ENCODE measurements at regions not wholly inside any gene's neighbourhood (a gene's known extent, or its start where the extent isn't known, plus 50 kb on each side); places are given as distances from the start of the nearest gene placed in this dataset.

DNA sequence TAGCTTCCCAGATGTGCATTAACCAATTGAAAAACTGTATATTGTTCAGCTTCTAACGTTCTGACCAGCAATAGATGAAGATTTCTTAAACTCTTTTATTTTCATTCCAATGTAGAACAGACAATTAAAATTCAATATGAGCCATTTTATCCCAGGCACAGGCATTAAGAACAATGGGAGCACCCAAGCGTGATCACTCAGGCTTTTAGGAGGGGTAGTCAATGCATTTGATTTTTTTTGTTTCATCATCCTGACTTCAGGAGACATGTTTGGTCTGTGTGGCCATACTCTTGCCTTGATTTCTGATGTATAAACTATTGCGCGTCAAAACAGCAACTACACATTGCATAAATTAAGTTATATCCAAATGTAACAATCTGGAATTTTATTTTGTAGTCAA is 653.0 kb upstream of the RORB start:
- no peak for DNase-seq (ENCODE audit: low read depth)
- H3K4me3 ChIP-seq (ENCODE audit: low read depth, low read length) = no peak overlapping the region
- TF ChIP-seq CTCF (IDR thresholded peaks at IDR 0.05; ENCODE audit: control insufficient read depth, extremely low read depth, insufficient read depth) = no peak

GRCh38 chr9:73845539-73845938 is 651.6 kb upstream of the RORB start:
- no peak overlapping the region for H3K4me3 ChIP-seq (ENCODE audit: low read depth, low read length)
- TF ChIP-seq CTCF (IDR thresholded peaks at IDR 0.05; ENCODE audit: control insufficient read depth, extremely low read depth, insufficient read depth) = no peak
- no peak for DNase-seq (ENCODE audit: low read depth)

DNA sequence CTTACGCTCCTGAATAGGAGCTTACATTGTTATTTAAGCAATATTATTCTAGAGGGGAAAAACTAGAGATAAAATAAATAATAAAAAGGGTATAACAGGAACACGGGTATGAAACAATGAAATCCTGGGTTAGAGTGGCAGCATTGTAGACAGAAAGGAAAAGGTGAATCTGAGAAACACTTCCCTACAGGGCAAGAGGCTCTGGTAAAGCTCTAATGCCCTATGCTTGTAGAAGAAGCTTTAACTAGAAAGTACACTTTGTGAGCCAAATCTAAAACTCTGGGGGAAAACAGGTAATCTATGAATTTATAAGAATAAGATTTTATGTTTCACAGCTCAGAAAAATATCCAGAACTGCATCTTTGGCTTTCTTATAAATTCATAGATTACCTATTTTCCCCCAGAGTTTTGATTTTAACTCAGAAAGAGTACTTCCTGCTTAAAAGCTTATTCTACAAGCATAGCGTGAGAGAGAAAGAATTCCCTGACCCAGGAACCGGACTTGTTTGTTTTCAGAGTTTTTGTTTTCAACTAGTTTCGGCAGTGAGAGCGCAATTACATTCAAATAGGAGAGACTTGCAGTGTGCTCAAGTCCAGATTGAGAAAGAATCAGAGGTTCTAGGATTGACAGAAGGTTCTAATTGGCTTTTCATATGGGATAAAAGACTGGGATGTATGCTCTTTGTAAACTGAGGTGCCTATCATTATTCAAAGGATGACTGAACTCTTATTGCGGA is 651.0 kb upstream of the RORB start:
- no peak overlapping the region for H3K4me3 ChIP-seq (ENCODE audit: low read depth, low read length)
- no peak for DNase-seq (ENCODE audit: low read depth)
- no peak for TF ChIP-seq CTCF (IDR thresholded peaks at IDR 0.05; ENCODE audit: control insufficient read depth, extremely low read depth, insufficient read depth)

DNA sequence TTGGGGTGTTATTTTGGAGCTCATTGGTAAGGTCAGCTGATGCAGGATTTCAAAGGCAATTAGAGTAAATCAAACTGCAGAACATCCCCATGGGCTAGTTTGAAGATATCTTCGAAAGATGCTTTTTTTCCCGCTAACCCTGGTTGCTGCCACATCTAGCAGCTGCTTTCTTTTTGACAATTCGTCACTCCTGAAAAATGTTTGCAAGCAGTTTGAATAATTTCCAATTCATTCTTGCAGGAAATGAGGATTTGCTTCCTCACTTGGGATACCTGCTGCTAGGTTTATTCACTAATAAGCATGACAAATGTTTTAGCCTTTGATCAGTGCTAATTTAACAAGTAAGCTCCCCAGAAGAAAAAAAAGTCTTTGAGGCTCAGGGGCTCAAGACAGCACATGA is 649.6 kb upstream of the RORB start:
- TF ChIP-seq CTCF (IDR thresholded peaks at IDR 0.05; ENCODE audit: control insufficient read depth, extremely low read depth, insufficient read depth) = no peak
- H3K4me3 ChIP-seq (ENCODE audit: low read depth, low read length) = no peak overlapping the region
- DNase-seq (ENCODE audit: low read depth) = no peak

- TF ChIP-seq CTCF (IDR thresholded peaks at IDR 0.05; ENCODE audit: control insufficient read depth, extremely low read depth, insufficient read depth) = no peak
- no peak overlapping the region for H3K4me3 ChIP-seq (ENCODE audit: low read depth, low read length)
- no peak for DNase-seq (ENCODE audit: low read depth)
These were observed 643.6 kb upstream of the RORB start for GRCh38 chr9:73853549-73853948.

DNA sequence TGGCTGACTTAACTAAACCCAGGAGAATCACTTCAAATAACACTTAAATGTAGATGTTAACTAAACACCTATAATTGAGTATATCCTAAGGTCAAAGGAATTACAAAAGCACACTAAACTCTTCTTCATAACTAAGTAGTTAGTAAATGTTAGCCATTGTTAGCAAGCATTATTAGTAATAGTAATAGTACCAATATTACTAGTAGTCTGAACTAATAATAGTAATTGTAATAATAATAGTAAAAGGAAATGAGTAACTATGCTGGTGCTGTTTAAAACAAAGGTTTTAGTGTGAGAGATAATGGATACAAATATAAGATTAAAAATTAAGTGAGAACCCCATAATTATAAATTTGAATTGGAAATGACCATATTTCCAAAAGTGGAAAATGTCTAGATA is 641.9 kb upstream of the RORB start:
- no peak for TF ChIP-seq CTCF (IDR thresholded peaks at IDR 0.05; ENCODE audit: control insufficient read depth, extremely low read depth, insufficient read depth)
- no peak overlapping the region for H3K4me3 ChIP-seq (ENCODE audit: low read depth, low read length)
- DNase-seq (ENCODE audit: low read depth) = no peak

GRCh38 chr9:73863924-73864323 is 633.2 kb upstream of the RORB start:
- TF ChIP-seq CTCF (IDR thresholded peaks at IDR 0.05; ENCODE audit: control insufficient read depth, extremely low read depth, insufficient read depth) = no peak
- H3K4me3 ChIP-seq (ENCODE audit: low read depth, low read length) = no peak overlapping the region
- no peak for DNase-seq (ENCODE audit: low read depth)

Measured in LNCaP clone FGC (cell line).